DMS53 (cell line): ENCODE measurements at regions not wholly inside any gene's neighbourhood (a gene's known extent, or its start where the extent isn't known, plus 50 kb on each side); places are given as distances from the start of the nearest gene placed in this dataset.

Experiments
- DNase-seq: peaks from one replicate; lab custom pipeline; 2025; lab: John Stamatoyannopoulos, UW

- no peak for DNase-seq
These were observed 113.5 kb upstream of the C10orf90 start for GRCh38 chr10:126783806-126784557.

- peak; percentile 10 for DNase-seq
These were observed 116.7 kb upstream of the C10orf90 start for GRCh38 chr10:126787201-126787600.

- DNase-seq: no peak
These were observed 109.9 kb upstream of the DOCK1 start for GRCh38 chr10:126795318-126795717.

GRCh38 chr10:126798649-126799048 lies 106.6 kb upstream of the DOCK1 start:
- peak; percentile 53 for DNase-seq

GRCh38 chr10:126803394-126803793 lies 101.8 kb upstream of the DOCK1 start:
- no peak for DNase-seq

GRCh38 chr10:126804396-126804795 lies 100.8 kb upstream of the DOCK1 start:
- DNase-seq: no peak

- DNase-seq: no peak
These were observed 98.7 kb upstream of the DOCK1 start for GRCh38 chr10:126806498-126806897.

GRCh38 chr10:126806991-126807702 lies 98.1 kb upstream of the DOCK1 start:
- no peak for DNase-seq

- no peak for DNase-seq
These were observed 97.1 kb upstream of the DOCK1 start for GRCh38 chr10:126808103-126808502.

GRCh38 chr10:126813432-126813831 lies 91.8 kb upstream of the DOCK1 start:
- no peak for DNase-seq

GRCh38 chr10:126833542-126833941 lies 71.7 kb upstream of the DOCK1 start:
- no peak for DNase-seq

GRCh38 chr10:126836009-126836408 lies 69.2 kb upstream of the DOCK1 start:
- DNase-seq: no peak

GRCh38 chr10:126838316-126838715 lies 66.9 kb upstream of the DOCK1 start:
- no peak for DNase-seq

GRCh38 chr10:126839094-126839761 lies 66.0 kb upstream of the DOCK1 start:
- DNase-seq: peak; percentile 99

- DNase-seq: peak; percentile 38
These were observed 64.6 kb upstream of the DOCK1 start for GRCh38 chr10:126840576-126841135.

- DNase-seq: peak; percentile 60
These were observed 63.8 kb upstream of the DOCK1 start for GRCh38 chr10:126841341-126841895.

GRCh38 chr10:126842356-126842755 lies 62.9 kb upstream of the DOCK1 start:
- no peak for DNase-seq

GRCh38 chr10:126842836-126843235 lies 62.4 kb upstream of the DOCK1 start:
- DNase-seq: no peak

- no peak for DNase-seq
These were observed 61.8 kb upstream of the DOCK1 start for GRCh38 chr10:126843299-126843934.

- DNase-seq: peak; percentile 82
These were observed 60.8 kb upstream of the DOCK1 start for GRCh38 chr10:126844406-126844805.

GRCh38 chr10:126846469-126846868 lies 58.8 kb upstream of the DOCK1 start:
- no peak for DNase-seq

- no peak for DNase-seq
These were observed 58.3 kb upstream of the DOCK1 start for GRCh38 chr10:126846959-126847358.
